ENCODE measurements at regions not wholly inside any gene's neighbourhood (a gene's known extent, or its start where the extent isn't known, plus 50 kb on each side); places are given as distances from the start of the nearest gene placed in this dataset.
"Not testable (repeated sequence)": the region's sequence is repeated elsewhere in the genome, so short reads cannot be mapped to it uniquely, and the experiment has no call there.

DNA sequence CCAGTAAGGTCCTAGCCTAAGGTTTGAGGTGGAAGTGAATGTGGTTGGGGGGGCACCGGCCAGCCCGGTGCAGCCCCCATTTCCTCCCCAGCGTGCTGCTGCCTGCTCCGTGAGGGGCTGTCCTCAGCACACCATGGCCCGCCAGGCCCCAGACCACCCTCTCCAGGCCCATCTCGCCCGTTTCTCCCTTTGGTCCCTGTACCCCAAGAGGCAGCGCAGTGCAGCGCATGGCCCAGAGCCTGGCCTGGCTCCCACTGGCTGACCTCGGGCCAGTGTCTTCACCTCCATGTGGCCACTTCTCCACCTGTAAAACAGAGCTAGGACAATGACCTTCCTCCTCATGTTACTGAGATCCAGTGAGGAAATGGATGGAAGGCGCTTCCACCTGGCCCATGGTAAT lies 170.0 kb upstream of the GSE1 start:
- Mint-ChIP-seq H3K4me1 (peaks cover 9 to 12% (median 10%) of the 10 kb centered on the region in 3 donors), H3K9me3 (peaks cover 0 to 2% (median 0%) of the 10 kb centered on the region in 7 donors), H3K36me3 (no peaks in the 10 kb centered on the region), H3K27me3 (peaks cover 0 to 16% (median 0%) of the 10 kb centered on the region in 3 donors), H3K4me3 (no peak overlapping the region), H3K27ac (no peak overlapping the region)
- no peak for ATAC-seq (ENCODE audit: low read depth in 2 of 2)
- no peak for DNase-seq

- peaks cover 0 to 14% (median 0%) of the 10 kb centered on the region in 3 donors for H3K27me3 Mint-ChIP-seq
- peaks cover 0 to 2% (median 0%) of the 10 kb centered on the region in 7 donors for H3K9me3 Mint-ChIP-seq
- DNase-seq (no peak), ATAC-seq (ENCODE audit: low read depth in 2 of 2) (no peak)
- no peak overlapping the region for H3K4me3 Mint-ChIP-seq
- peaks cover 13 to 16% (median 15%) of the 10 kb centered on the region in 3 donors for H3K4me1 Mint-ChIP-seq
- H3K36me3 Mint-ChIP-seq: no peaks in the 10 kb centered on the region
- no peak overlapping the region for H3K27ac Mint-ChIP-seq
Observed at GRCh38 chr16:85443531-85443930, 169.6 kb upstream of the GSE1 start.

DNA sequence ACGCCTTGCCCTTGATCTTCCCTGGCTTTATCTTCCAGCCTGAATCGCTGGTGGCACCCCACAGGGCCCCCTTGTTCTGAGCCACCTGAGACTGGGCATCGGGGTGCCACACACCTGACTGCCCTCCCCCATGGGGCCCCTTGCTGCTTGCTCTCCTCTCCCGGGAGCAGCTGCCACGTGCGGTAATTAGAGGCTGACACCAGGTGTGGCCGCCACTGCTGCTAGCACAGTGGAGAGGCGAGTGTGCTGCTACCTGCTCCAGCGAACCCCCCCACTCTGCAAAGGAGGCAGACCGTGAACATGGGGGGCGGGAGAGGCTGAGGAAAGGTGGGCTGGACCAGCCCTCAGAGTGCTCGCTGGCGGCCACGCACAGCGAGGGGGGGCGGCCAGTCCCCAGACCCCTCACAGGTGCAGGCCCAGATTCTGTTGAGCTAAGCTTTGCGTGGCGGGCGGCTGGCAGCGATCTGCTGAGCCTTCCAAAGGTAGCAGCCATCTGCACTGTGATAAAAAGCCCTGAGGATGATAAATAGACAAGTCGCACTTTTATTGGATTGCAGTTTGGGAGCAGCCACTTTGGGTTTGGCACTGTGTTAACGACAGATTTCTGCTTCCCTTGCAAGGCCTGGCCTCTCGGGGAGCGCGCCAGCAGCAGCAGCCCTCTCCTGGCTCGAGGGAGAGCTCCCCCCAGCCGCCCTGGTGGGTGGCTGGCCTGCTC lies 167.9 kb upstream of the GSE1 start:
- ATAC-seq (ENCODE audit: low read depth in 2 of 2) (no peak), DNase-seq (no peak)
- Mint-ChIP-seq H3K4me1 (peaks cover 18 to 30% (median 28%) of the 10 kb centered on the region in 3 donors), H3K27me3 (peaks cover 0 to 14% (median 0%) of the 10 kb centered on the region in 3 donors), H3K9me3 (peaks cover 0 to 2% (median 0%) of the 10 kb centered on the region in 7 donors), H3K36me3 (no peaks in the 10 kb centered on the region), H3K27ac (peak overlapping the region in 1 of 6 donors; percentile 65), H3K4me3 (no peak overlapping the region)

GRCh38 chr16:85445779-85446222 lies 167.3 kb upstream of the GSE1 start:
- DNase-seq (no peak), ATAC-seq (ENCODE audit: low read depth in 2 of 2) (no peak)
- Mint-ChIP-seq H3K4me1 (peaks cover 18 to 30% (median 28%) of the 10 kb centered on the region in 3 donors), H3K4me3 (no peak overlapping the region), H3K27me3 (peaks cover 0 to 14% (median 0%) of the 10 kb centered on the region in 3 donors), H3K27ac (no peak overlapping the region), H3K9me3 (peaks cover 0 to 2% (median 0%) of the 10 kb centered on the region in 7 donors), H3K36me3 (no peaks in the 10 kb centered on the region)

GRCh38 chr16:85446951-85447692 lies 166.0 kb upstream of the GSE1 start:
- Mint-ChIP-seq H3K4me1 (peaks cover 18 to 30% (median 28%) of the 10 kb centered on the region in 3 donors), H3K9me3 (no peaks in the 10 kb centered on the region), H3K27me3 (peaks cover 0 to 9% (median 0%) of the 10 kb centered on the region in 3 donors), H3K27ac (peak overlapping the region in 2 of 6 donors; percentile 64 to 87), H3K4me3 (peak overlapping the region in 5 of 8 donors; percentile 18 to 81 (median 53)), H3K36me3 (no peaks in the 10 kb centered on the region)
- ATAC-seq (ENCODE audit: low read depth in 2 of 2) (peak; percentile 94 to 96), DNase-seq (peak; percentile 67)

- Mint-ChIP-seq H3K9me3 (no peaks in the 10 kb centered on the region), H3K27me3 (peaks cover 0 to 9% (median 0%) of the 10 kb centered on the region in 3 donors), H3K4me1 (peaks cover 19 to 30% (median 28%) of the 10 kb centered on the region in 3 donors), H3K27ac (peak overlapping the region in 4 of 6 donors; percentile 14 to 87 (median 42)), H3K36me3 (no peaks in the 10 kb centered on the region), H3K4me3 (peak overlapping the region in 6 of 8 donors; percentile 9 to 87 (median 80))
- DNase-seq (no peak), ATAC-seq (ENCODE audit: low read depth in 2 of 2) (peak in 1 of 2 donors; percentile 2)
Observed at GRCh38 chr16:85447693-85448313, 165.3 kb upstream of the GSE1 start.

GRCh38 chr16:85448557-85449190 lies 164.4 kb upstream of the GSE1 start:
- peaks cover 21 to 30% (median 28%) of the 10 kb centered on the region in 3 donors for H3K4me1 Mint-ChIP-seq
- DNase-seq (peak; percentile 52), ATAC-seq (ENCODE audit: low read depth in 2 of 2) (peak; percentile 45 to 55)
- H3K27me3 Mint-ChIP-seq: peaks cover 0 to 16% (median 0%) of the 10 kb centered on the region in 3 donors
- peak overlapping the region in 4 of 6 donors; percentile 28 to 86 (median 49) for H3K27ac Mint-ChIP-seq
- H3K9me3 Mint-ChIP-seq: no peaks in the 10 kb centered on the region
- no peaks in the 10 kb centered on the region for H3K36me3 Mint-ChIP-seq
- H3K4me3 Mint-ChIP-seq: peak overlapping the region in 7 of 8 donors; percentile 55 to 87 (median 79)

DNA sequence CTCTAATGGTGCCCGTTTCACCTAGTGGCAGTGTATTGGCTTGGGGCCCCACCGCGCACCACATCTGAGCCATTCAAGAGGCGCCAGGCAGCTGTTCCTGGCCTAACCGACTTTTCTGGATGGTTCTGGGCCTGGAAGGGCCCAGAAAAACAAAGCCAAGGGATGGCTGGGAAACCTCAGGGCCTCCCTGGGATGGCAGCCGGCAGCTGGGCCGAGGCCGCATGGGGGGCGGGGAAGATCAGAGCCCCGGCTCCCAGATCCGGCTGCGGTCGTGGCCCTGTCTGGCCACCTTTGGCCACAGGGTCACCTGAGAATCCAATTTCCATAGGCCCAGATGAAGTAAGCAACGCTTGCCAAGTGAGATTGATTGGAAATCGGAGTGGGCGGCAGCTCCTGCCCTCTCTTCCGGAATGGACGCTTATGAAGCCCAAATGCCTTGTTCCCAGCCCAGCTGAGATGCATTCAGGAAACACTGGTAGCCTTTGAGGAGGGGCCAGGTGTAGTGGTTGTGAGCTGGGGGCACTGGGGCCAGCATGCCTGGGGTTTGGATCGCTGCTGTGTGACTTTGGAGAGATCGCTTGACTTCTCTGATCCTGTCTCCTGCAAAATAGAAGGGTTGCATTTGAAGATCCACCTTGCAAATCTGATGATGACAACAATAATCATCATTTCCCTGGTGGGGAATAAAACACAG lies 163.8 kb upstream of the GSE1 start:
- H3K4me1 Mint-ChIP-seq: peaks cover 21 to 30% (median 28%) of the 10 kb centered on the region in 3 donors
- H3K27me3 Mint-ChIP-seq: peaks cover 0 to 20% (median under 1%) of the 10 kb centered on the region in 3 donors
- H3K4me3 Mint-ChIP-seq: peak overlapping the region in 4 of 8 donors; percentile 70 to 87 (median 80)
- no peak for ATAC-seq (ENCODE audit: low read depth in 2 of 2)
- H3K27ac Mint-ChIP-seq: peak overlapping the region in 1 of 6 donors; percentile 91
- DNase-seq: no peak
- H3K36me3 Mint-ChIP-seq: no peaks in the 10 kb centered on the region
- no peaks in the 10 kb centered on the region for H3K9me3 Mint-ChIP-seq

GRCh38 chr16:85449885-85450245 lies 163.3 kb upstream of the GSE1 start:
- H3K27ac Mint-ChIP-seq: peak overlapping the region in 1 of 6 donors; percentile 91
- DNase-seq (no peak), ATAC-seq (ENCODE audit: low read depth in 2 of 2) (no peak)
- no peaks in the 10 kb centered on the region for H3K36me3 Mint-ChIP-seq
- no peaks in the 10 kb centered on the region for H3K9me3 Mint-ChIP-seq
- H3K4me1 Mint-ChIP-seq: peaks cover 21 to 30% (median 28%) of the 10 kb centered on the region in 3 donors
- peak overlapping the region in 2 of 8 donors; percentile 34 to 70 for H3K4me3 Mint-ChIP-seq
- peaks cover 0 to 25% (median 6%) of the 10 kb centered on the region in 3 donors for H3K27me3 Mint-ChIP-seq

DNA sequence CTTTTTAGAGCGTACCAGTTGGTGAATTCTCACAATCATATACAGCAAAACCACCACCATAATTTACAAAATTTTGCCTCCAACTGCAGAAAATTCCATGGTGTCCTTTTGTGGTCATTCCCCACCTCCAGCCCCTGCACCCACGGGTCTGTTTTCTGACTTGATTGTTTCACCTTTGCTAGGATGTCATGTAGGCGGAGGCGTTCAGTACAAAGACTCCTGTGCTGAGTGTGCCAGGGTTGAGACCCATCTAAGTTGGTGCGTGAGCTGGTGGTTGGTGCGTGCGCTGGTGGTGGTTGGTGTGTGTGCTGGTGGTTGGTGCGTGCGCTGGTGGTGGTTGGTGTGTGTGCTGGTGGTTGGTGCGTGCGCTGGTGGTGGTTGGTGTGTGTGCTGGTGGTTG lies 162.0 kb upstream of the GSE1 start:
- not testable (repeated sequence) for DNase-seq; H3K4me3 Mint-ChIP-seq; H3K27ac Mint-ChIP-seq; H3K9me3 Mint-ChIP-seq; ATAC-seq (ENCODE audit: low read depth in 2 of 2); H3K36me3 Mint-ChIP-seq
- peaks cover 21 to 28% (median 28%) of the 10 kb centered on the region in 3 donors for H3K4me1 Mint-ChIP-seq
- H3K27me3 Mint-ChIP-seq: peaks cover 6 to 38% (median 18%) of the 10 kb centered on the region in 3 donors

- no peak overlapping the region for H3K4me3 Mint-ChIP-seq
- ATAC-seq (ENCODE audit: low read depth in 2 of 2) (no peak), DNase-seq (no peak)
- no peak overlapping the region for H3K27ac Mint-ChIP-seq
- H3K9me3 Mint-ChIP-seq: no peaks in the 10 kb centered on the region
- peaks cover 21 to 28% (median 28%) of the 10 kb centered on the region in 3 donors for H3K4me1 Mint-ChIP-seq
- H3K36me3 Mint-ChIP-seq: no peaks in the 10 kb centered on the region
- peaks cover 10 to 44% (median 24%) of the 10 kb centered on the region in 3 donors for H3K27me3 Mint-ChIP-seq
Observed at GRCh38 chr16:85451641-85452363, 161.3 kb upstream of the GSE1 start.

Data from naive B cell (primary cell).